ENCODE measurements at regions not wholly inside any gene's neighbourhood (a gene's known extent, or its start where the extent isn't known, plus 50 kb on each side); places are given as distances from the start of the nearest gene placed in this dataset.

DNA sequence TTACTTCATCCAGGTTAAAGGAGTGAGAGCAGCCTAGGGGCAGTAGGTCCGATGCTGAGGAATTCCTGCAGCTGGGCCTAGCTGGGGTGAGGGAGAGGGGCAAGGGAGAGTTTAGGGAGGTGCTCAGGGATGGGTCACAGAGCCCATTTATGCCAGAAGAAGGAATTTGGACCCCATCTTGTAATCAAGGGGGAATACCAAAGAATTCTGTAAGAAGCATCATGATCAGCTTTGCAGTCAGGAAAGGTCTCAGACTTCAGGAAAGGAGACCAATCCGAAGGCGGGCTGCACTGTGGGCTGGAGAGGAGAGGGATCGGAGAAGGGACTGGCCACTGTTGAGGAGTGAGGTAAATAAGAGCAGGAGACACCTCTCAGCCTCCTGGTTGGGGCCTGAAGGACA is 566.6 kb upstream of the MGMT start:
- H3K79me2 ChIP-seq (ENCODE audit: control insufficient read depth, low read length) = no peaks in the 10 kb centered on the region
- no peaks in the 10 kb centered on the region for H3K4me1 ChIP-seq (ENCODE audit: control insufficient read depth, low read length)
- no peaks in the 10 kb centered on the region for H3K9me2 ChIP-seq (replicated peaks; ENCODE audit: control insufficient read depth, low read length)
- no peaks in the 10 kb centered on the region for H3F3A ChIP-seq (ENCODE audit: control insufficient read depth, insufficient read depth)
- no peaks in the 10 kb centered on the region for H3K36me3 ChIP-seq (ENCODE audit: control insufficient read depth, low read length)
- no peak overlapping the region for H3K4me2 ChIP-seq (ENCODE audit: low read length)
- no peak for TF ChIP-seq EZH2phosphoT487 (IDR thresholded peaks at IDR 0.05; ENCODE audit: borderline replicate concordance, low read length)
- TF ChIP-seq, protein P1, sequence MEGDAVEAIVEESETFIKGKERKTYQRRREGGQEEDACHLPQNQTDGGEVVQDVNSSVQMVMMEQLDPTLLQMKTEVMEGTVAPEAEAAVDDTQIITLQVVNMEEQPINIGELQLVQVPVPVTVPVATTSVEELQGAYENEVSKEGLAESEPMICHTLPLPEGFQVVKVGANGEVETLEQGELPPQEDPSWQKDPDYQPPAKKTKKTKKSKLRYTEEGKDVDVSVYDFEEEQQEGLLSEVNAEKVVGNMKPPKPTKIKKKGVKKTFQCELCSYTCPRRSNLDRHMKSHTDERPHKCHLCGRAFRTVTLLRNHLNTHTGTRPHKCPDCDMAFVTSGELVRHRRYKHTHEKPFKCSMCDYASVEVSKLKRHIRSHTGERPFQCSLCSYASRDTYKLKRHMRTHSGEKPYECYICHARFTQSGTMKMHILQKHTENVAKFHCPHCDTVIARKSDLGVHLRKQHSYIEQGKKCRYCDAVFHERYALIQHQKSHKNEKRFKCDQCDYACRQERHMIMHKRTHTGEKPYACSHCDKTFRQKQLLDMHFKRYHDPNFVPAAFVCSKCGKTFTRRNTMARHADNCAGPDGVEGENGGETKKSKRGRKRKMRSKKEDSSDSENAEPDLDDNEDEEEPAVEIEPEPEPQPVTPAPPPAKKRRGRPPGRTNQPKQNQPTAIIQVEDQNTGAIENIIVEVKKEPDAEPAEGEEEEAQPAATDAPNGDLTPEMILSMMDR (IDR thresholded peaks at IDR 0.05; ENCODE audit: low read depth, low read length, poor library complexity, severe bottlenecking) = no peak
- H3K4me3 ChIP-seq (ENCODE audit: low read length) = no peak overlapping the region
- no peak overlapping the region for H3K27ac ChIP-seq (ENCODE audit: low read depth, low read length)
- no peaks in the 10 kb centered on the region for H4K20me1 ChIP-seq (ENCODE audit: control insufficient read depth, insufficient read depth, low read depth, low read length)
- no peaks in the 10 kb centered on the region for H3K9me3 ChIP-seq (ENCODE audit: control insufficient read depth, insufficient read depth, low read length)
- H3K27me3 ChIP-seq (ENCODE audit: control insufficient read depth, low read length) = no peaks in the 10 kb centered on the region

DNA sequence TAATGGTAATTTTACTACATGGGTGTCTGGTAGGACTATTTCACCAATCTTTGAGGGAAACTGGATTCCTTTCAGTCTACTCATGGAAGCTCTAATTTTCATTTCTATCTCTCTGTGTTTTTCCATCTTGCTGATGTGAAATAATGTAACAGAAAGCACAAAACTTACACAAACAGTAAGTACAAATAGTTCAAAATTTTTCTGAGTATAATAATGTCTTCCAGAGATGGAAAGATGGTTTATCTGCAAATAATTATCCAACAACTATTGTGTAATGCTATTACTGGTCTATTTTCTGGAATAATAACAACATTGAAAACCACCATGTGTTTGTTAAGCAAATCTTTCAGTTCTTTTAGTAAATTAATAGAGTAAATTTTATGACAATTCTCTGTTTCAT is 565.8 kb upstream of the MGMT start:
- H3K9me2 ChIP-seq (replicated peaks; ENCODE audit: control insufficient read depth, low read length) = no peaks in the 10 kb centered on the region
- no peak for TF ChIP-seq EZH2phosphoT487 (IDR thresholded peaks at IDR 0.05; ENCODE audit: borderline replicate concordance, low read length)
- TF ChIP-seq, protein P1 (IDR thresholded peaks at IDR 0.05; ENCODE audit: low read depth, low read length, poor library complexity, severe bottlenecking) = no peak
- no peaks in the 10 kb centered on the region for H4K20me1 ChIP-seq (ENCODE audit: control insufficient read depth, insufficient read depth, low read depth, low read length)
- H3K36me3 ChIP-seq (ENCODE audit: control insufficient read depth, low read length) = no peaks in the 10 kb centered on the region
- no peak overlapping the region for H3K27ac ChIP-seq (ENCODE audit: low read depth, low read length)
- H3F3A ChIP-seq (ENCODE audit: control insufficient read depth, insufficient read depth) = no peaks in the 10 kb centered on the region
- H3K27me3 ChIP-seq (ENCODE audit: control insufficient read depth, low read length) = no peaks in the 10 kb centered on the region
- no peak overlapping the region for H3K4me2 ChIP-seq (ENCODE audit: low read length)
- no peaks in the 10 kb centered on the region for H3K9me3 ChIP-seq (ENCODE audit: control insufficient read depth, insufficient read depth, low read length)
- no peaks in the 10 kb centered on the region for H3K79me2 ChIP-seq (ENCODE audit: control insufficient read depth, low read length)
- H3K4me1 ChIP-seq (ENCODE audit: control insufficient read depth, low read length) = no peaks in the 10 kb centered on the region
- no peak overlapping the region for H3K4me3 ChIP-seq (ENCODE audit: low read length)

DNA sequence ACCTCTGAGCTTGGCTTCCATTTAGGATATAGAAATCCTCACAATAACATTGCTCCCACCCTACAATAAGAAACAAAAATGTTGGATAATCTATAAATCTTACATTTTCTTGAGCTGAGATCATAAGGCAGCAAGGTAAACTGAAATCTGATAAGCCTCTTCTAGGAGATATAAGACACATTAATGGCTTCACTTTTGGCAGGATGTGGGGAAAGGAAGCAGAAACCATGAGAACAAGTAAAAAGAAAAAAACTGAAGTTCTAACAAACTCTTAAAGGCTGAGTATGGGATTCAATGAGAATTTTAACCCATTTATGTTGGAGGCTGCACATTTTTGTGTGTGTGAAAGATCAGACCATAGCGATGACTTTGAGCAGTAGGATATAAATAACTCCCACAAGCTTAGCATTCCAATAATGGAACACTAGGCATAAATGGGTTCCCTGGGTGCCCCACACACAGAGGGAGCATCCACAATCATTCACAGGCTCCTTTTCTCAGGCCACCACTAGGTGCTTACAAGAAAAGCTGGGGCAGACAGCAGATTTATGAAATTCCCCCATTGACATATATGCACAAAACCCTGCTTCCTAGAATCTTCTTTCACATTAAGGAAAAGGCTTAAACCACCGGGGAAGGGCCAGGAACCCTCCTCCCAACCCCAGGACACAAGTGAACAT is 564.9 kb upstream of the MGMT start:
- Histone ChIP-seq H3F3A (ENCODE audit: control insufficient read depth, insufficient read depth) (no peaks in the 10 kb centered on the region), H3K4me3 (ENCODE audit: low read length) (no peak overlapping the region), H3K9me3 (ENCODE audit: control insufficient read depth, insufficient read depth, low read length) (no peaks in the 10 kb centered on the region), H4K20me1 (ENCODE audit: control insufficient read depth, insufficient read depth, low read depth, low read length) (no peaks in the 10 kb centered on the region), H3K27ac (ENCODE audit: low read depth, low read length) (no peak overlapping the region), H3K27me3 (ENCODE audit: control insufficient read depth, low read length) (no peaks in the 10 kb centered on the region), H3K36me3 (ENCODE audit: control insufficient read depth, low read length) (no peaks in the 10 kb centered on the region), H3K9me2 (replicated peaks; ENCODE audit: control insufficient read depth, low read length) (no peaks in the 10 kb centered on the region), H3K4me2 (ENCODE audit: low read length) (no peak overlapping the region), H3K79me2 (ENCODE audit: control insufficient read depth, low read length) (no peaks in the 10 kb centered on the region), H3K4me1 (ENCODE audit: control insufficient read depth, low read length) (no peaks in the 10 kb centered on the region)
- TF ChIP-seq, protein P1 (IDR thresholded peaks at IDR 0.05; ENCODE audit: low read depth, low read length, poor library complexity, severe bottlenecking) = no peak
- TF ChIP-seq EZH2phosphoT487 (IDR thresholded peaks at IDR 0.05; ENCODE audit: borderline replicate concordance, low read length) = no peak

Data from DOHH2 (cell line).